ENCODE measurements at regions not wholly inside any gene's neighbourhood (a gene's known extent, or its start where the extent isn't known, plus 50 kb on each side); places are given as distances from the start of the nearest gene placed in this dataset.

DNA sequence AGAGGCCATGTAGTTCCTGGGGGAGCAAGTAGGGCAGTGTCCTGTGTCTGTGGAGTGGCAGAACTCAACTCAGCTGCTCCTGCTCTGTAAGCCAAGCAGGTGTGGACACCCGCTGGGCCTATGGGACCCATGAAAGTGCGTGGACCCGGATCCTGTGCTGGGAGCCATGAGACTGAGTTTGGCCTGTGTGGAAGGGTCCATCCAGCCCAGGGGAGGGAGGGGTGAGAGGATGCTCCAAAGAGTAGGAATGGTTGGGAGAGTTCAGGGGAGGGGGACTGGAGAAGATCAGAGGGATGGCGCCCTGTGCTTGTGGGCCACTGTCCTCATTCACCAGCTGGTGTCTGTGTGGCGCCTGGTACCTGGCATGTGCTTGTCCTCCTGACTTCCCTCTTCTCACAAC is 226.4 kb upstream of the HS6ST1 start:
- no peak overlapping the region for H3K4me3 ChIP-seq (ENCODE audit: low read length)
- TF ChIP-seq, protein P1, sequence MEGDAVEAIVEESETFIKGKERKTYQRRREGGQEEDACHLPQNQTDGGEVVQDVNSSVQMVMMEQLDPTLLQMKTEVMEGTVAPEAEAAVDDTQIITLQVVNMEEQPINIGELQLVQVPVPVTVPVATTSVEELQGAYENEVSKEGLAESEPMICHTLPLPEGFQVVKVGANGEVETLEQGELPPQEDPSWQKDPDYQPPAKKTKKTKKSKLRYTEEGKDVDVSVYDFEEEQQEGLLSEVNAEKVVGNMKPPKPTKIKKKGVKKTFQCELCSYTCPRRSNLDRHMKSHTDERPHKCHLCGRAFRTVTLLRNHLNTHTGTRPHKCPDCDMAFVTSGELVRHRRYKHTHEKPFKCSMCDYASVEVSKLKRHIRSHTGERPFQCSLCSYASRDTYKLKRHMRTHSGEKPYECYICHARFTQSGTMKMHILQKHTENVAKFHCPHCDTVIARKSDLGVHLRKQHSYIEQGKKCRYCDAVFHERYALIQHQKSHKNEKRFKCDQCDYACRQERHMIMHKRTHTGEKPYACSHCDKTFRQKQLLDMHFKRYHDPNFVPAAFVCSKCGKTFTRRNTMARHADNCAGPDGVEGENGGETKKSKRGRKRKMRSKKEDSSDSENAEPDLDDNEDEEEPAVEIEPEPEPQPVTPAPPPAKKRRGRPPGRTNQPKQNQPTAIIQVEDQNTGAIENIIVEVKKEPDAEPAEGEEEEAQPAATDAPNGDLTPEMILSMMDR (conservative IDR thresholded peaks at IDR 0.05; ENCODE audit: low read depth, low read length): no peak
- no peak for DNase-seq (ENCODE audit: low read depth)

DNA sequence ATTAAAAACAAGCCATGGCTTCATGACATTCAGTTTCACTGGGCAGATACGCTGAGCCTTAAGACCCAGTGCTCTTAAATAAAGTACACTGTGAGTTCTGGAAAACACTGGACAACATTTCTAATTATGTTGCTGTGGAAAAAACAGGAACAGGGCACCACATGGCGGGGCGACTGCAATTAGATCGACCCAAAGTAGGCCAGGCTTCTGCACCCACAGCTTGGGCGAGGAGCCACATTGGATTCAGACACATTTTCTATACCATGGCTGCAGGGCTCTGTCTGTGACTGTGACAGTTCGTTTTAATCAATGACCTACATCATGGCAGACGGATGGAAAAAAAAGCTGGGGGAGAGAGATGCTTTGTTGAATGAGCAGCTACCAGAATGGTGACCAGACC is 227.2 kb upstream of the HS6ST1 start:
- DNase-seq (ENCODE audit: low read depth): no peak
- no peak overlapping the region for H3K4me3 ChIP-seq (ENCODE audit: low read length)
- TF ChIP-seq, protein P1 (conservative IDR thresholded peaks at IDR 0.05; ENCODE audit: low read depth, low read length): no peak

DNA sequence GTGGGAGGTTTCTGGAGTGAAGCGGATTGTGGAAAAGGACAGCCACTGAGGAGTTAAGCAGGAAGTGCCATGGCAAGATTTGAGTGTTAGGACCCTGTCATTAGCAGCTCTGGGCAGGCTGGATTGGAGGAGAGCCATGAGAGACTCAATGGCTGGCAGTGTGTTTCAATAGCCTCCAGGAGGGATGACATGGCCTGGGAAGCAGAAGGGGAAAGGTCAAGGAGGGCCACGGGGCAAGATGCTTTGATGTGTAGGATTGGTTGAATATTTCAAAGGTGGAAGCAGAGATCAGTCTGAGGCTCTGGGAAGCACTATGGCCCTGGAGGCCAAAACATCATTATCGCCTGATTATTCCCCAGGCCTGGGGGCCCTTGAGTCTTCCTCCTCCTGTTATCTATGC is 229.0 kb upstream of the HS6ST1 start:
- TF ChIP-seq, protein P1 (conservative IDR thresholded peaks at IDR 0.05; ENCODE audit: low read depth, low read length): no peak
- H3K4me3 ChIP-seq (ENCODE audit: low read length): no peak overlapping the region
- DNase-seq (ENCODE audit: low read depth): no peak

DNA sequence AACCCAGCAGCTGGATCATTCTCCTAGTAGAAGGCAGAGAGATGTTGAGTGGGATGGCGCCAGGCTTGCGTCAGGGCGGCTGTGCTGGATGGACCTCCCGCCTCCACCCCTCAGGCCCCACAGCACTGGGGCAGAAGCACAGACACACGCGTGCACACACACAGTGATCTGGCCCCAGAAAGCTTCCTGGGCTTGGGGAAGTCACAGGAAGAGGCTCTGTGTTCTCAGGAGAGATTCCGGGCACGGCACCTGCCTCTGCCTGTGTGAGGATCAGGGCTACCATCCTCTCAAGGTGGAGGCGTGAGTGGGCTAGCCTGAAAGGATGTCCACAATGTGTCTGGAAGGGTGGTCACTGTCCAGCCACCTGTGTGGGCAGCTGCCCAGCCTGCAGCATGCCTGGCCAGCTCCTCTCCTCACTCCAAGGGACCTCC is 229.8 kb upstream of the HS6ST1 start:
- H3K4me3 ChIP-seq (ENCODE audit: low read length): no peak overlapping the region
- DNase-seq (ENCODE audit: low read depth): no peak
- TF ChIP-seq, protein P1 (conservative IDR thresholded peaks at IDR 0.05; ENCODE audit: low read depth, low read length): no peak

DNA sequence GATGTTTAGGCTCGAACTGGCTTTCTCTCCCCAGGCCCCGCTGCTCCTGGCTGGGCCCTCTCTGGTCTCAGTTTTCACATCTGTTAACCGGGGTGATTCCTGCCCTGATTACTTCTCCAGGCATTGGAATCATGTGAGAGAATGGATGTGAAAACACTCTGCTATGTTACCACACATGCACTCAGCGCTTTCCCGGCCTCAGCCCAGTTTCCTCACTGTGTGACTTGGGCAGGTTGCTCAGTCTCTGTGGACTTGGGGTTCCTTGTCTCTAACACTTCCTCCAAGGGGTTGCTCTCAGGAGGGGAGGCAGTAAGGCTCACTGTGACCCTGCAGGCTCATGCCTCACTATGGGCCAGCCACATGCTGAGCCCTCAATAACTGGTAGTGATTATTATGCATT is 230.4 kb upstream of the HS6ST1 start:
- no peak overlapping the region for H3K4me3 ChIP-seq (ENCODE audit: low read length)
- DNase-seq (ENCODE audit: low read depth): no peak
- TF ChIP-seq, protein P1 (conservative IDR thresholded peaks at IDR 0.05; ENCODE audit: low read depth, low read length): no peak

DNA sequence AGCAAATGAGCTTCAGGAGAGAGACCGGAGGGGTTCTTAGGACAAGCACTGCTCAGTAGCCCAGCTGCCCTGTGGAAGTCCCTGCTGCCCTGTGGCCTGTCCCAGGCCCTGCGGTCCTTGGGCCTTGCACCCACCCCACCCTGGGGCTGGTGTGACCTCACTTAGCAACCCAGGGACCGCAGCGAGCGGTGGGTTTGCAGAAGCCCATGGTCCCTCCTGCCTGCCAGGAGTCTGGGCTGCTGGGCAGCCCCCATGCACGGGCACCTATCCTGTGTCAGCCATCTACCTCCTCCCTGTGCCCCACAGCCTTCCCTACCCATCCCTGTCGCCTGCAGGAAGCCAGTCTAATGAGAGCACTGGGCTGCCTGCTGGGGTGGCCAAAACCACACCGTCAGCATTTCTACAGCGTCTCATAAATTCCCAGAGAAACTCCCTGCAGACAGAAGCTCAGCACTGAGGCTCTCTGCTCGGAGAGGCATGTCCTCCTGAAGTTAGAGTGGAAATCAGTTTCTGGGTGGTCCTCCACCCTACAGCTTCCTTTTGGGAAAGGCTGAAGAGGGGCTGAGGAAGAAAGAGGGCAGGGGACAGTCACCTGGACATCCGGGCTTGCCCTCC is 231.1 kb upstream of the HS6ST1 start:
- H3K4me3 ChIP-seq (ENCODE audit: low read length): no peak overlapping the region
- TF ChIP-seq, protein P1 (conservative IDR thresholded peaks at IDR 0.05; ENCODE audit: low read depth, low read length): no peak
- no peak for DNase-seq (ENCODE audit: low read depth)

DNA sequence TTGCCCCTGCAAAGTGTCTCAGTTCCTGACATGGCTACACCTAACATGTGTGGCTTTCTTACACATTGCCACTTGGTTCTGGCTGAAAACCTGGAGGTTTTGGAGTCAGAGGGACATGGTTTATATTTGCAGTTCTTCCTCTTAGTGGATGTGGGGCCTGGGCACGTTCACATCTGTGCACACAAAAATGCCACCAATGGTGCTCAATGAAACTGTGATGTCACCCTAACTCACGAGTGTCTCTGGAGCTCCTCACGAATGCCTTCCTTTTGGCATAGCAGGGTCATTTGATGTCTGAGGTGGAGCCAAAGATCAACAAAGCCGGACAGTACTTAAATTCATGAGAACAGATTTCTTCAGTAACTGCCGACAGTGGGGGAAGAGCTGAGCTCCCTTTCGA is 231.7 kb upstream of the HS6ST1 start:
- TF ChIP-seq, protein P1 (conservative IDR thresholded peaks at IDR 0.05; ENCODE audit: low read depth, low read length): no peak
- H3K4me3 ChIP-seq (ENCODE audit: low read length): no peak overlapping the region
- no peak for DNase-seq (ENCODE audit: low read depth)

Data from retinal pigment epithelial cell (primary cell).